Common myeloid progenitor, CD34-positive (primary cell): ENCODE measurements at regions not wholly inside any gene's neighbourhood (a gene's known extent, or its start where the extent isn't known, plus 50 kb on each side); places are given as distances from the start of the nearest gene placed in this dataset.

Source experiments
- CTCF ChIA-PET: fragments of 350-600 bp; sonication (Branson Sonifier 250); formaldehyde crosslinking; loops from one replicate; lab custom pipeline; 2021; ENCODE audit warnings: antibody characterized with exemption; lab: Charles Lee
- POLR2A ChIA-PET: fragments of 350-600 bp; sonication (Branson Sonifier 250); formaldehyde crosslinking; loops from one replicate; lab custom pipeline; 2021; ENCODE audit warnings: antibody characterized with exemption; lab: Charles Lee
- DNase-seq, 3 donors: peaks; one replicate each; pipeline versions ENCODE4 v3.0.0 to v3.0.0-alpha.2; 2013
- H3K27ac ChIP-seq, 2 experiments: 1 replicate in 1 of 2; 2 replicates in 1 of 2; pipeline ENCODE4 v1.7.0; 2013; ENCODE audit warnings: inconsistent platforms in 2 of 2, low read length in 2 of 2, mild to moderate bottlenecking in 2 of 2, low read depth in 1 of 2, moderate library complexity in 1 of 2; ENCODE audit not compliant: severe bottlenecking in 2 of 2, insufficient read depth in 1 of 2, poor library complexity in 1 of 2
- H3K27me3 ChIP-seq, 5 experiments: replicated peaks in 2 of 5; 1 replicate in 3 of 5; 2 replicates in 2 of 5; pipeline versions ENCODE4 v1.6.1 to v1.7.0; 2013; ENCODE audit warnings: low read length in 4 of 5, mild to moderate bottlenecking in 2 of 5, moderate library complexity in 2 of 5, inconsistent platforms in 1 of 5; ENCODE audit not compliant: insufficient read depth in 5 of 5, control insufficient read depth in 4 of 5
- H3K36me3 ChIP-seq, 4 experiments: 1 replicate in 2 of 4; 2 replicates in 2 of 4; pipeline versions ENCODE4 v1.6.1 to v1.7.0; 2013; ENCODE audit warnings: low read length in 3 of 4, control low read depth in 1 of 4, mild to moderate bottlenecking in 1 of 4; ENCODE audit not compliant: control insufficient read depth in 4 of 4, insufficient read depth in 4 of 4
- H3K4me1 ChIP-seq, 4 experiments: 1 replicate in 3 of 4; 2 replicates in 1 of 4; pipeline versions ENCODE4 v1.6.1 to v1.7.1; 2013; ENCODE audit warnings: low read length in 3 of 4, mild to moderate bottlenecking in 3 of 4, control low read depth in 1 of 4, inconsistent platforms in 1 of 4, moderate library complexity in 1 of 4; ENCODE audit not compliant: control insufficient read depth in 4 of 4, insufficient read depth in 4 of 4; ENCODE audit errors: control extremely low read depth in 1 of 4
- H3K4me3 ChIP-seq, 7 experiments: 1 replicate in 4 of 7; 2 replicates in 3 of 7; pipeline versions ENCODE4 v1.5.1 to v1.7.0; 2013; ENCODE audit warnings: mild to moderate bottlenecking in 7 of 7, low read length in 6 of 7, moderate library complexity in 6 of 7, inconsistent platforms in 2 of 7, low read depth in 2 of 7, control low read depth in 1 of 7; ENCODE audit not compliant: insufficient read depth in 4 of 7, control insufficient read depth in 1 of 7; ENCODE audit errors: extremely low read depth in 1 of 7
- H3K9me3 ChIP-seq, 5 experiments: 1 replicate in 4 of 5; 2 replicates in 1 of 5; pipeline versions ENCODE4 v1.6.1 to v1.7.1; 2013; ENCODE audit warnings: low read length in 4 of 5, mild to moderate bottlenecking in 2 of 5, inconsistent platforms in 1 of 5, low read depth in 1 of 5, moderate library complexity in 1 of 5; ENCODE audit not compliant: control insufficient read depth in 4 of 5, insufficient read depth in 2 of 5; ENCODE audit errors: control extremely low read depth in 1 of 5
- WGBS: methylation state at CpG from one replicate; pipeline ENCODE4 v1.1.5; 2013; ENCODE audit not compliant: insufficient coverage; 5-methylcytosine and 5-hydroxymethylcytosine counted together

DNA sequence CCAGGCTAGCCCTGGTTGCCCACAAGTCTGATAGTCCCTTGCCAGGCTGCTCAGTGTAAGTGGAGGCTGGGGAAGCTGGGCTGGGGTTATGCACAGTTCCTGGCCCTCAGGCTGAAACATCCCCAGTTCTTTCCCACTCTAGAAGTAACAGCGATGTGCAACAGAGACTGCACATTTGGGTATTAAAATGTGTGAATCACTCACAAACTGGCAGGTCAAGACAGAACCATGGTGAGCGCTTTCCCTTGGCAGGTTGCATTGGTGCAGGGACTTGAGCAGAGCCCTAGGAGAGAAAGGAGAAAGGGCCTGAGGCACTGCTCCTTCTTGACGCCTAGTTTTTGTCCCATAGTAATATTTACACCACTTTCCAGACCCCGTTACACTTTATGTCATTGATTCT is 56.1 kb upstream of the SLC35B4 start:
- H3K27me3 ChIP-seq: peaks cover 0 to 12% (median 0%) of the 10 kb centered on the region in 5 experiments
- POLR2A ChIA-PET: no interaction called here
- peaks cover 0 to 4% (median 0%) of the 10 kb centered on the region in 5 experiments for H3K9me3 ChIP-seq
- H3K27ac ChIP-seq: no peak overlapping the region
- 100% methylated on average over 2 of the region's 4 CpGs for WGBS
- DNase-seq: no peak
- CTCF ChIA-PET: interaction anchor here (1.5 to 2.4 kb wide), 2 partner anchors 11 to 16 kb away, joined by 3 to 7 read pairs; no protein-coding TSS in a partner anchor
- H3K4me3 ChIP-seq: no peak overlapping the region
- no peaks in the 10 kb centered on the region for H3K4me1 ChIP-seq
- no peaks in the 10 kb centered on the region for H3K36me3 ChIP-seq

DNA sequence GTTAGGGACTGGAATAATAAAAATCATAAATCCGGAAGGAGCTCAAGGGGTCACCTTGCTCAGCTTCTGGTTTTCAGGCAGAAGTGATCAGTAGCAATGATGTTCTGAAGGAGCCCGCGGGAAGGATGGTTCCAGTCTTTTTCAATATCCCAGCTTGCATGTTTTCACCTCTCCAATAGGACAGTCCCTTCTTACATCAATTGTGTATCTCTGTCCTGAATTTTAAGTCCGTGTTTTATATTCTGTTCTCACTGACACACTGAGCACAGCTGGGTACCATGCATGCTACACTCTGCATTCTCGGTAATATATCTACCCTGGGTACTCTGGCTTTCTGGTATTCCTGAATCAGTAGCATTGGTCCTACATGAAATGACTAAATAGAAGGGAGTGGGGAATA is 55.2 kb upstream of the SLC35B4 start:
- POLR2A ChIA-PET: no interaction called here
- H3K36me3 ChIP-seq: no peaks in the 10 kb centered on the region
- no peak overlapping the region for H3K27ac ChIP-seq
- no peak for DNase-seq
- no peaks in the 10 kb centered on the region for H3K4me1 ChIP-seq
- H3K9me3 ChIP-seq: peaks cover 0 to 4% (median 0%) of the 10 kb centered on the region in 5 experiments
- no peak overlapping the region for H3K4me3 ChIP-seq
- peaks cover 0 to 12% (median 0%) of the 10 kb centered on the region in 5 experiments for H3K27me3 ChIP-seq
- CTCF ChIA-PET: interaction anchor here (1.5 to 2.4 kb wide), 2 partner anchors 10 to 15 kb away, joined by 3 to 7 read pairs; no protein-coding TSS in a partner anchor
- 96% methylated on average over 4 of the region's 5 CpGs for WGBS

- WGBS: no CpG with 5 or more reads among the region's 4 CpGs
These were observed 54.8 kb upstream of the SLC35B4 start for GRCh38 chr7:134371536-134371935.

DNA sequence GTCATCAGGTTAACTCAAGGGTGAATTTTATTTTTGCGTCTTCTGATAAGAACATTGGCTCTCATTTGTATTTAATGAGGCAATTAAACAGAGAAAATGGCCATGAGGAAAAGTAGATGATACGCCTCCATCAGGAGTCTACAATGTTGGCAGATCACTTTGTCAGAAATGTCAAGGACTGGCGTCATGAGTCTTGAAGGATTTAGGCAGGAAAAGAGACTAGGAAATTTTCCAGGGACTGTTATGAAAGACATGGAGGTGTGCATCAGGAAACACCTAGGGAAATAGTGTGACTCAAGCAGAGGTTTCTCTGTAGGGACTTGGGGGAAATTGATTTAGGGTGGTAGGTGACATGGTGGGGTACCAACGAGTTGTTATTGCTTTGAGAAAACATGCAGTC is 53.4 kb upstream of the SLC35B4 start:
- no peak overlapping the region for H3K27ac ChIP-seq
- H3K36me3 ChIP-seq: no peaks in the 10 kb centered on the region
- no peak for DNase-seq
- H3K4me3 ChIP-seq: no peak overlapping the region
- WGBS: 100% methylated on average over 4 of the region's 4 CpGs
- POLR2A ChIA-PET: no interaction called here
- peaks cover 0 to 4% (median 0%) of the 10 kb centered on the region in 5 experiments for H3K9me3 ChIP-seq
- peaks cover 0 to 10% (median 0%) of the 10 kb centered on the region in 5 experiments for H3K27me3 ChIP-seq
- CTCF ChIA-PET: no interaction called here
- H3K4me1 ChIP-seq: no peaks in the 10 kb centered on the region

More at GRCh38 chr7:134371536-134371935, 54.8 kb upstream of the SLC35B4 start:
- CTCF ChIA-PET: interaction anchor here (1.5 kb wide), 1 partner anchor 10 kb away, joined by 3 read pairs; no protein-coding TSS in a partner anchor
- peaks cover 0 to 12% (median 0%) of the 10 kb centered on the region in 5 experiments for H3K27me3 ChIP-seq
- H3K27ac ChIP-seq: no peak overlapping the region
- POLR2A ChIA-PET: no interaction called here
- H3K36me3 ChIP-seq: no peaks in the 10 kb centered on the region
- H3K9me3 ChIP-seq: peaks cover 0 to 4% (median 0%) of the 10 kb centered on the region in 5 experiments
- DNase-seq: no peak
- H3K4me3 ChIP-seq: no peak overlapping the region
- no peaks in the 10 kb centered on the region for H3K4me1 ChIP-seq

DNA sequence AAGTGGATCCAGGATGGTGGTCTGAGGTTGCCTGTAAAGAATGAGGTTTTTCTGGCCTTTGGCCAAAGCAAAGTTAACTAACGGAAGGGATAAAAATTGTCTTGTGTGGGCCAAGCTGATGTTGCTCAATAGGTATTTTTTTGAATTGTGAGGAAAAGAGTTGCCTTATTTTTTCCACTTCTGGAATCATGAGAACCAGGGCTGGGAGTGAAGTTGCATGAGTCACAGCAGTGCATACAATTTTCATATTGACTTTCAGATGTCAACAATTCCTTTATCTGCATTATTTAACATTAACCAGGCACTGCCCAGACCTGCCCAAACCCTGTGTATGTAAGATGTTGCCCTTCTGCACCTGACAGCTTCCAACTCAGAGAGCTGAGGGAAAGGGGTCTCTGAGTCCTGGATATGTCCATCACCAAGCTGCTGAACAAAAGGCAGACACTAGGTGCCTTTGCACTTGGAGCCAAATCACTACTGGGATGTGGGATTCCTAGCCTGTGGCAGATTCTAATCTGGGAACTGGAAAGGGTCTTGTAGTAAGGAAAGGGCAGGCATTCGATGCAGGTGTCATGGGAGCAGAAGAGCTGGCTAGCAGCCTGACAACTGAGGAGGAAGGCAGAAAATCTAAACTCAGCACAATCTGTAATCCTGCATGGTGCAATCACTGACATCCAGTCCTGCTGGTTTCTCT is 52.3 kb upstream of the SLC35B4 start:
- CTCF ChIA-PET: no interaction called here
- Histone ChIP-seq H3K4me1 (no peaks in the 10 kb centered on the region), H3K27ac (no peak overlapping the region), H3K27me3 (peaks cover 0 to 9% (median 0%) of the 10 kb centered on the region in 5 experiments), H3K9me3 (no peaks in the 10 kb centered on the region), H3K36me3 (no peaks in the 10 kb centered on the region), H3K4me3 (no peak overlapping the region)
- DNase-seq: no peak
- 50% methylated on average over 2 of the region's 2 CpGs for WGBS
- POLR2A ChIA-PET: no interaction called here

DNA sequence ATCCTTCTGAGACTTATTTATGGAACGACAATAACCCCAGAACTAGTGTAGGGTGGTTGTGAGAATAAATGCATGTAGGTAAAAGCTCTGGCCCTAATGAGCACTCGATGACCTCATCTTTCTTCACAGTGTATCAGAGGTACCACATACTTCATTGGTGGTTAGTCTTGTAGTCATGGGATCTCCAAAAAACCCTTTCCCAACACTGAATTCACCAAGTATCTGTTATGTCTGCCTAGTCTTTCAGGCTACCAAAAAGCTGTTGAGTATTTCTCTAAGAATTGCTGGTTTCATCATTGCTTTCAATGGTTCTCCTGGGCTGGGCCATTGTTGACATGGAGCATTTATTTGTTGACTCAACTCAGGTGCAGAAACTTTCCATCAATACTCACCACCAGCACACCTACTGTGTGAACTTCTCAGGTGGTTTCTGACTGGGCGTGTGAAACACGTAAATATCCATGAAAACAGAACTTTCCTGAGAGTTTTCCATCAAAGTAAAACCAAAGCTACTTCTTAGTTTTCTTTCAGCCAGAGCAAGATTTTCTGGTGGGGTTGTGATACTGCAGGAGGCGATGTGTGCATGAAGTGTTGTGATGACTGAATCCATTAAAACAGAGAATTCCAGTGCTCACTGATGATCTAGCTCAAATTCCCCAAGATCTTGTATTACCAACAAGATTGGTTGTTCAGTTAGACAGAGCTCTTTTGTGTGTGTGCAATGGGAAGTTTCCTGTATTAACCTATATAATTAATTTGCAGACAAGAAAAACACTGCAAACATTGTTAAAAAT is 51.4 kb upstream of the SLC35B4 start:
- 93% methylated on average over 3 of the region's 5 CpGs for WGBS

More for the DNA sequence above, 51.4 kb upstream of the SLC35B4 start:
- DNase-seq: no peak
- H3K36me3 ChIP-seq: no peaks in the 10 kb centered on the region
- ChIA-PET CTCF (no interaction called here), POLR2A (no interaction called here)
- no peaks in the 10 kb centered on the region for H3K4me1 ChIP-seq
- no peak overlapping the region for H3K4me3 ChIP-seq
- no peak overlapping the region for H3K27ac ChIP-seq
- no peaks in the 10 kb centered on the region for H3K9me3 ChIP-seq
- H3K27me3 ChIP-seq: peaks cover 0 to 9% (median 0%) of the 10 kb centered on the region in 5 experiments
